ENCODE measurements at regions not wholly inside any gene's neighbourhood (a gene's known extent, or its start where the extent isn't known, plus 50 kb on each side); places are given as distances from the start of the nearest gene placed in this dataset.

- no peak for TF ChIP-seq POLR2A (IDR thresholded peaks at IDR 0.05; ENCODE audit: low read depth, low read length)
- TF ChIP-seq CTCF (IDR thresholded peaks at IDR 0.05; ENCODE audit: extremely low read depth in 1 of 2, insufficient read depth in 1 of 2, low read depth in 1 of 2, low read length in 2 of 2), result no peak
- TF ChIP-seq POLR2AphosphoS5 (IDR thresholded peaks at IDR 0.05; ENCODE audit: insufficient read depth, low read depth, low read length), result no peak
- TF ChIP-seq EZH2 (IDR thresholded peaks at IDR 0.05; ENCODE audit: borderline replicate concordance, low read depth, low read length, severe bottlenecking), result no peak
- TF ChIP-seq GATA2 (IDR thresholded peaks at IDR 0.05; ENCODE audit: insufficient read depth, insufficient read length, low read depth, low read length), result no peak
Observed at GRCh38 chr7:131068604-131069021, 259.1 kb upstream of the MKLN1 start.
